CD4-positive, alpha-beta T cell treated with Interleukin-17A for 4 hours (primary cell): ENCODE measurements at regions not wholly inside any gene's neighbourhood (a gene's known extent, or its start where the extent isn't known, plus 50 kb on each side); places are given as distances from the start of the nearest gene placed in this dataset.
"Not testable (repeated sequence)": the region's sequence is repeated elsewhere in the genome, so short reads cannot be mapped to it uniquely, and the experiment has no call there.

Experiments
- DNase-seq: peaks from one replicate; pipeline ENCODE4 v3.0.0-alpha.2; 2020; ENCODE audit warnings: mixed read lengths

DNA sequence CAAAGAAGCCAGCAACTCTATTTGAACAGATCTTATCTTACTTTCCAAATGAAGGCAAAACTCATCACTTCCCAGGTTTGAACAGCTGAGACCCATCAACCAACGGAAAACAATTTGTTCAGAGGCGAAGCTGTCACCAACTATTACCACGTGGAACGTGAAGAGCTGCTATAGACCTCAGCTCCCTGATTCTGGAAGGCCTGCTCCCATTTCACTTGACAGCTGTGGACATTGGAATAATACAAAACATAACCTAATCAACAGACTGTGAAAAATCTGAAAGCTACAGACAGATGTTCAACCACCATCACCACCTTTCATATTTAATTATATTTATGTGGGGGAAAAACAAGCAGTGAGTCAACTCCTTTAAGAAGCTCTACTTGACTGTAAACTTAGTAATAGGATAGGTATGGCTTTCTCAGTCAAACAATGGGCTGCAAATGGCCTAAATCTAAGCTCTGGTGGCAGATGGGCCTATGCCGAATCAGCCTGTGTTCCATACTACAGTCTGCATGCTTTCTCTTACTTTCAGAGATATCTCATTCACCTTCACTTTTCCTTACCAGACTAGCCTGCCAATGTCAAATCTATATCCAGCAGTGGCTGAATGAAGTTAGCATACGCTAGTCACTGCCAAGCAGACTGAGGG, 896.4 kb downstream of the TDRD15 start:
- no peak for DNase-seq

- DNase-seq: no peak
Measured at GRCh38 chr2:22027345-22028005, 903.7 kb downstream of the TDRD15 start.

DNA sequence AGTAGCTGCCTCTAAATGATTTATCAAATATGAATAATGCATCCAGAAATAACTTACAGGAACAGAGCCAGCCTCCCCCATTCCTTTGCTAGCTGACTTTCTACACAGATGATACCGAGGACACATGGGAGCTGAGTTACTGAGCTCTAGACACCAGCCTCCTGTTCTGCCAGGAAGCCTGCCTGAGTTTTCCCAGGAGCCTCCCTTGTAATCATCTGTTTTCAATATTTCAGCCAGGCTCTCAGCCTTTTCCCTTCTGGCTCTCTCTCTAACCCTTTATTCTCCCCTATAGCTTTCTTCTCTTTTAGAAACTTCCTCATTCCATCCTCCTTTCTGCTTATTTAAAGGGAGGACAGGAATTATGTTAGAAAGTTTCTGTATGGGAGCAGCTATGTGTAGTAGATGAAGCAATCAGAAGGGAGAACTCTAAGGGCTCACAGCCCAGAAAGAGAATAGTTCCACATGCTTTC, 911.6 kb downstream of the TDRD15 start:
- no peak for DNase-seq

DNA sequence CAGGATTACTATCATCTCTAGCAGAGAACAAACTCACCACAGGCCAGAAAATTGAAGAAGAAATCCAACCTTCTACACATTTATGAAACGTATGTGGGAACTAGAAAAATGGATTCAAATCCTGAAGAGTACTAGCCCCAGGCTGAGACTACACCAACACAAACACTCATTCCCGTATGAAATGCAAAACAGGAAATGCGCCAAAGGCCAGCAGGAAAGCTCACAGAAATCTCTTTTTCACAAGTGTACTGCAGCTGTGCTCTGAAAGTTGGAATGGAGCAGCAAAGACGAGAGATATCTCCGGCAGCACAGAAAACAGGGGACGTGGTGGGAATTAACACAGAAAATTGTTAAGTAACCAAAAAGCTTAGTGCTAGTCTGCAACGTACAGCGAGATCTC, 913.5 kb downstream of the TDRD15 start:
- no peak for DNase-seq

DNA sequence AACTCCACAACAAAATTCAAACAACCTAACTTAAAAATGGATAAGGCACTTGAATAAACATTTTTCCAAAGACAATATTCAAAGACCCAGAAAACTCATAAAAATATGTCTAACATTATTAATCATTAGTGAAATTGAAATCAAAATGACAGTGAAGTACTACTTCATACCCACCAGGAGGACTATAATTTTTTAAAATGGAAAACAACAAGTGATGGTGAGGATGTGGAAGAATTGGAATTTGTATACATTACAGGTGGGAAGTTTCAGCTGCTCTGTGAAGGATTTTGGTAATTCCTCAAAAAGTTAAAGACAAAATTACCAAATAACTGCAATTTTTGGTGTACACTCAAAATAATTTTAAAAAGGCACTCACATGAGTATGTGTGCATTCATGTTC, 920.0 kb downstream of the TDRD15 start:
- no peak for DNase-seq

- DNase-seq: no peak
Measured at GRCh38 chr2:22055784-22056620, 932.2 kb downstream of the TDRD15 start.

- DNase-seq: no peak
Measured at GRCh38 chr2:22056621-22057132, 932.9 kb downstream of the TDRD15 start.

DNA sequence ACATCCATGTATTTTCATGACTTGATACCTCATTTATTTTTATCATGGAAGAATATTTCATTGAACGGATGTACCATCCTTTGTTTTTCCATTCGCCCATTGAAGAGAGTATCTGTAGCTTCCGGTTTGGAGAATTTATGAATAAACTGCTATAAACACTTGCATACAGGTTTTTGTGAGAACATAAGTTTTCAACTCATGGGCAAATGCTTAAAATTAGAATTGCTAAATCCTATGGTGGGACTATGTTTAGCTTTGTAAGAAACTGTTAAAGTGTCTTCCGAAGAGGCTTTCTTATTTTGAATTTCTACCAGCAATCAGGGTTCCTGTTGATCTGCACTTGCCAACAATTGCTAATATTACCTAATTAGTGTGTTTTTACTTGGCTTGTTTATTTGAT, 938.9 kb downstream of the TDRD15 start:
- no peak for DNase-seq

DNA sequence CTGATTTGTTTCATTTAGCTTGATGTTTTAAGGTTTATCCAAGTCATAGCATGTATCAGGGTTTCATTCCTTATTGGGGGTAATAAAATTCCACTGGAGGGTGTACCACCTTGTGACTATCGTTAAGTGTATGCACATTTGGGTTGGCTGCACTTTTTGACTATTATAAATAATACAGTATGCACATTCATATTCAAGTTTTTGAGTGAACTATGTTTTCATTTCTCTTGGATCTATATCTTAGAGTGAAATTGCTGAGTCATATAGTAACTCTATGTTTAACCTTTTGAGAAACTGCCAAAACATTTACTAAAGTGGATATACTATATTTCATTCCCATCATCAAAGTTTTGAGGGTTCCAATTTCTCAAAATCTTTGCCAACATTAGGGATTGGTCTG, 952.7 kb downstream of the TDRD15 start:
- DNase-seq: no peak

GRCh38 chr2:22078701-22079100, 954.9 kb downstream of the TDRD15 start:
- no peak for DNase-seq

DNA sequence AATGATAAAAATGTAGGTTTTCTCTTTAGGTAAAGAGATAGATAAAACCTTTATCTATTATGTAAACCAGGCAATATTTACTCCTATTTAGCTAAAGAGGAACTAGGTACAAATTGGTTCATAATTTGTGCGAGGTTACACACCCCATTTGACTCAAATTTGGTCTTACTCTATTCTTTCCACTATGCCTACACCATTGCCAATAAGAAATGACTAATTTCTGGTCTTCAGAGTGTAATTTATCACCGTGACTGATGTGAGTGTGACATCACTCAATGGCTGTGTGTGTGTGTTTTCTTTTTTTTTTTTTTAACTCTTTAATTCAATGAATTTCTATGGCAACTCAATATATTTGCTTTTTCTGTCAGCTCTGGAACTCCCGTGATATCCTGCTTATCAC, 955.8 kb downstream of the TDRD15 start:
- no peak for DNase-seq

DNA sequence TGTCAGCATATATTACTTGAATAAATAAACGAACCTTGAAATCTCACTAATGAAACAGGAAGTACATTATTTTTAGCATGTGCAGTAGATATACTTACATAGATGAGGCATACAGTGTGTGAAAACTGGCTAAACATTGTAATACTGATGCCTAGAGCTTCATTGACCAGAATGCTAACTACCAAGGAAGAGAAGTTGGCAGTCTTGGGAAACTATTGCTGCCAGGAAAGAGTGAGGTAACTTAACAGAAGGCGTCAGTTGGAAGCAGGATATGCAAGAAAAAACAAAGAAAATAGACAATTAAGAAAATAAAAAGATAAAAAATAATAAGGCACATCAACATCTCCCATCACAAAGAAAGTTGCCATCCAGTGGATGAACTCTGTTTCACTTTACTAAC, 963.0 kb downstream of the TDRD15 start:
- DNase-seq: no peak

GRCh38 chr2:22103617-22104016, 979.8 kb downstream of the TDRD15 start:
- not testable (repeated sequence) for DNase-seq

GRCh38 chr2:22110244-22110651, 986.5 kb downstream of the TDRD15 start:
- no peak for DNase-seq

GRCh38 chr2:22124003-22124402, 1000.2 kb downstream of the TDRD15 start:
- DNase-seq: no peak

GRCh38 chr2:22126106-22126505, 1002.3 kb downstream of the TDRD15 start:
- no peak for DNase-seq

DNA sequence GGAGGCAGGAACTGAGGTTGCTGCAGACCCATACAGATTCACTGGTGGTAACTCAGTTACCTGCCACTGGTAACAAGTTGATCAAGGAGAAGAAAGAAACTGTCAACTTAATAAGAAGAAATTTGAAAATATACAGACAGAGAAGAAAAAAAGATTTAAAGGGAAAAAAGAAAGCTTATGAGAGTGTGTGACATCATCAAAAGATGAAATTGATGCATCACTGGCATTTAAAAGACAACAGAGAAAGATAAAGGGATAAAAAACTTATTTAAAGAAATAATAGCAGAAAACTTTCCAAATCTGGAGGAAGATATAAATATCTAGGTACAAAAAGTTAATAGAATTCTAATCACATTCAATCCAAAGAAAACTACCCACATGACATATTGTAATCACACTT, 1003.2 kb downstream of the TDRD15 start:
- no peak for DNase-seq

DNA sequence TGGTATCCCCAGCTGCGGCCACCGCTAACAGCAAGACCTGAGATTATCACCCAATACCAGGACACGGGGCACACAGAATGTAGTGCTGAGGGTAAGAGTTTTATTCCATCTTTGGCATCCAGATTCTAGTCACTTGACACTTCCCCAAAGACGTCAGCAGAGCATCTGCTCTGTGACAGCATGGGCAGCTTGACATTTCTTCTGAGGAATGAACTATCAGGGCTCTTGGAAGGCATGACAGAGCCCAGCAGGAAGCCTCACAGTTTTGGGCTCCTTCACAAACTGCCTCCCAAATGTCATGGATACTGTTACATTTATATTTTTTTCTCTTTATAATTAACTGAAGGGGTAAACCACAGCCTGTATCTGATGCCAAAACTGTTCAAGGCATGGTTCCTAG, 1010.7 kb downstream of the TDRD15 start:
- DNase-seq: no peak

DNA sequence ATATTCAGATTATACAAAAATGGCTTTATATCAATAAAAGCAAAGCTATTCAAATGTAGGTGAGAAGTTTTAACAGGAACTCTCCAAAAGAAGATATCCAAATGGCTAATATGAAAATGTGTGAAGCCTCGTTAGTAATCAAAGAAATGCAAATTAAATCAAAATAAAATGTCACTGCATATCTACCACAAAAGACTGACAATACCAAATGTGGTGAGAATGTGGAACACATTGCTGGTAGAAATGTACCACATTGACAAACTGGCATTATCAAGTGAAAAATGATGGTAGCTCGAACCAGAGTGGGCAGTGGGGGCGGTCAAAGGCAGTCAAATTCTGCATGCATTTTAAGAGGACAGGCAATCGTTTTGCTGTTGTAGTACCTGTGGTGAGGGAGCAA, 1012.7 kb downstream of the TDRD15 start:
- no peak for DNase-seq

DNA sequence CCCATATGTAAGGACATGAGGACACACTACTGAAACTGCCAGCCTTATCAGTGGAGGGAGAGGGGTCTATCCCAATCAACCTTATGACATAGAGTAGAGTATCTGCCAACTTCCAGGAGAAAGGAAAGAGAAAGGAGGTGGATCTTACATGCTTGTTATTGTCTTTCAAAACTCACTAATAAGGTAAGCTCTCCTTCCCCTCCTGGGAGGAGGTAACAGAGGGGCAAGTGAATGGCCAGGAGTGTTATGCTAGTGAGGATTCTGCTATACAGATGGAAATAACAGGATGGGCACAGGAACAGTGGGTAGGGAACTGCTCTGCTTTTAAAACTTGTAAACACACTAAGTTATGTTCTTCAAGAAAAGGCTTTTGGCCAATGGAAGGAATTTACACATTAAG, 1020.1 kb downstream of the TDRD15 start:
- no peak for DNase-seq

DNA sequence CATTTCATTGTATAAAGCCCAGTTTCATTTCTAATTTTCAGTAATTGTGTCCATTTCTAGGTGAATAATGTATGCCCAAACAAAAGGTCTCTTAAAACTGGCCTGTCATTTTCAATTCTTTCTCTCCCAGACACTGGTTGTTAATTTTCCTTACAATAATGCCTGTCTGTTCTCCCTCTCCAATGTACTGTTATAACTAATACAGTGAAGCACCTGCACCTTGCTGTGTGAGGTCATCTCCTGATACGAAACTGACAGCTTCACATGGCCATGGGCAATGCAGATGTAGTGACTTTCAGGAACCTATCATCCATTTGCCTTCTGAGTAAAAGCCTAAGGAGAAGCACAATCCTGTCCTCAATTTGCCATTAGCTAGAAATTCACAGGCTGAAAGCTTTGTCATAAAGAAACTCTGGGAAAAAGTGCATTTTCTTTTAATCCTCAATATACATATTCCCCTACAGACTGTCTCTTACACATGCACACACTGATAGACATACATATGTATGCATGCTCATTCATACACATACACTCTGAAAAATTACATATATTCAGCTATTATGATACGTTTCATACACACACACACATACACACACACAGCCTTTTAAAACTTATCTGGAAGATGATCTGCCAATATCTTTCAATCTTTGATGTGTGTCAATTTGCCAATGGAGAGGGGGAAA, 1030.3 kb downstream of the TDRD15 start:
- DNase-seq: no peak

- not testable (repeated sequence) for DNase-seq
Measured at GRCh38 chr2:22156661-22157060, 1032.9 kb downstream of the TDRD15 start.

DNA sequence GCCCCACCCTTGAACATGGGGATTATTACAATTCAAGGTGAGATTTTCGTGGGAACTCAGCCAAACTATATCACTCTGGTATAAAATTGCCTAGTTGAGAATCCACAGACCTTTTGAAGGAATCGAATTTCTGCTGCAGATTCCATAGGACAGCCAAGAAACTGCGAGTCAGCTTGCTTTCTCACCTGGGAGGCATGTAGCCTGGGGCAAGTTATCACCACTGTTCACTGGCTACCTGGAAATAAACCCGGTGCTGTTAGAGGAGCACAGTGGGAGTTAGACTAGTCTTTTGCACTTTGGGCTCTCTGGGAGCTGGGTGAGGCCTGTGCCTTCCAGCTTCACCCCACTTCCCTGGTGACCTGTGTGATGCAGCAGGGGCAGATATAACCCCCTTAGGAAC, 1043.5 kb downstream of the TDRD15 start:
- no peak for DNase-seq
